ENCODE measurements at regions not wholly inside any gene's neighbourhood (a gene's known extent, or its start where the extent isn't known, plus 50 kb on each side); places are given as distances from the start of the nearest gene placed in this dataset.

GRCh38 chr5:126052120-126052519 is 371.1 kb upstream of the GRAMD2B start:
- intact Hi-C loops (cut with DNase I; ENCODE audit: low total_unique reads) (no loop called here), in situ Hi-C loops (cut with MboI; ENCODE audit: low pct_ligation_motif_present in 1 of 4, low pct_unique_long_range_greater_than_20kb in 1 of 4, low sequenced_read_pairs in 3 of 4) (no loop called here)
- 100% methylated on average over 1 of the region's 1 CpG for WGBS, 2 donors (ENCODE audit: low coverage in 1 of 2)
- no peak overlapping the region for H3K27ac ChIP-seq
- no peak for DNase-seq
- TF ChIP-seq CTCF (IDR thresholded peaks at IDR 0.05), result no peak
- TF ChIP-seq POLR2AphosphoS5 (IDR thresholded peaks at IDR 0.05), result no peak
- no peak for TF ChIP-seq POLR2A (IDR thresholded peaks at IDR 0.05)
- no peak for TF ChIP-seq EP300 (IDR thresholded peaks at IDR 0.05; ENCODE audit: low read depth)
- H3K4me3 ChIP-seq, result no peak overlapping the region
- no peaks in the 10 kb centered on the region for H3K4me1 ChIP-seq
- no peaks in the 10 kb centered on the region for H3K9me3 ChIP-seq
- H3K36me3 ChIP-seq, result no peaks in the 10 kb centered on the region
- no peaks in the 10 kb centered on the region for H3K27me3 ChIP-seq

DNA sequence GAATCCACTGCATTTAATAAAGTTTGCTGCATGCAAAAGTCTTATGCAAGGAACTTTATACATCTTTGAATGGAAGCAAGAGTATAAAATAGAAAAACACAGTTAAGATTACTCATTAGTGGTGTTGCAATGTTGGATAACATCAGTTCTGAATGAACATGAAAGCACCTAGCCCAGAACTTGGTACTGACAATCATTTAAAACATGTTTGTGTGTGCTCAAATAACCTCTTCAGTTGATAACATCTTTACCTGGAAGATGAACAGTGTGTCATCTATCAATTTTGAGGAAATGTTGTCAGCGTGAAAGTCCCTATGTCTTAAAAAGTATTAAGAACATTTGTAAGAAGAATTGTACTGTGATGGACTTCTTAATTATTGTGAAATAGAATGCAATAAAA is 370.4 kb upstream of the GRAMD2B start:
- in situ Hi-C loops (cut with MboI; ENCODE audit: low pct_ligation_motif_present in 1 of 4, low pct_unique_long_range_greater_than_20kb in 1 of 4, low sequenced_read_pairs in 3 of 4), result no loop called here
- Histone ChIP-seq H3K36me3 (no peaks in the 10 kb centered on the region), H3K4me1 (no peaks in the 10 kb centered on the region), H3K27ac (no peak overlapping the region), H3K4me3 (no peak overlapping the region), H3K27me3 (no peaks in the 10 kb centered on the region), H3K9me3 (no peaks in the 10 kb centered on the region)
- WGBS, 2 donors (ENCODE audit: low coverage in 1 of 2), result 90 to 93% methylated on average over 1 of the region's 1 CpG
- no peak for TF ChIP-seq CTCF (IDR thresholded peaks at IDR 0.05)
- no peak for TF ChIP-seq POLR2AphosphoS5 (IDR thresholded peaks at IDR 0.05)
- TF ChIP-seq POLR2A (IDR thresholded peaks at IDR 0.05), result no peak
- no peak for TF ChIP-seq EP300 (IDR thresholded peaks at IDR 0.05; ENCODE audit: low read depth)
- no peak for DNase-seq
- intact Hi-C loops (cut with DNase I; ENCODE audit: low total_unique reads), result no loop called here

DNA sequence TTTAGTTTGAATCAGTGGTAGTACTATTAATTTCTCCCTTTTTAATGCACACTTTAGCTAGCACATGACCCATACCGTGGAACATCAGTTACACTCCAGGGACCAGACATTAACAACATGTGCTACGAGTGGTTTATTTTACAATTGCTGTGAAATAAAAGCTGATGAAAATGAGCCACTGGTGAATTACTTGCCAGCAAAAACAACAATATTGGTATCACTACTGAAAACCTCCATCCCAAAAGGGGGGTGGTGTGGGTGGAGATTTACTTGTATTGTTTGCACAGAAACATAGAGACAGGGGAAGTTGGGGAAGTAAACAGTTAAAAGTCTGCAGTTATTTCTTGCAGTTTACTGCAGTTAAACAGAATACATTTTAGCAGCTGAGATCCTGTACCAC is 369.6 kb upstream of the GRAMD2B start:
- intact Hi-C loops (cut with DNase I; ENCODE audit: low total_unique reads), result no loop called here
- Histone ChIP-seq H3K27ac (no peak overlapping the region), H3K36me3 (no peaks in the 10 kb centered on the region), H3K27me3 (no peaks in the 10 kb centered on the region), H3K4me3 (no peak overlapping the region), H3K4me1 (no peaks in the 10 kb centered on the region), H3K9me3 (peaks cover 0 to 3% of the 10 kb centered on the region in 2 donors)
- no peak for DNase-seq
- TF ChIP-seq POLR2AphosphoS5 (IDR thresholded peaks at IDR 0.05) (no peak), EP300 (IDR thresholded peaks at IDR 0.05; ENCODE audit: low read depth) (no peak), CTCF (IDR thresholded peaks at IDR 0.05) (no peak), POLR2A (IDR thresholded peaks at IDR 0.05) (no peak)
- in situ Hi-C loops (cut with MboI; ENCODE audit: low pct_ligation_motif_present in 1 of 4, low pct_unique_long_range_greater_than_20kb in 1 of 4, low sequenced_read_pairs in 3 of 4), result no loop called here
- WGBS, 2 donors (ENCODE audit: low coverage in 1 of 2), result 62 to 79% methylated on average over 2 of the region's 2 CpGs

DNA sequence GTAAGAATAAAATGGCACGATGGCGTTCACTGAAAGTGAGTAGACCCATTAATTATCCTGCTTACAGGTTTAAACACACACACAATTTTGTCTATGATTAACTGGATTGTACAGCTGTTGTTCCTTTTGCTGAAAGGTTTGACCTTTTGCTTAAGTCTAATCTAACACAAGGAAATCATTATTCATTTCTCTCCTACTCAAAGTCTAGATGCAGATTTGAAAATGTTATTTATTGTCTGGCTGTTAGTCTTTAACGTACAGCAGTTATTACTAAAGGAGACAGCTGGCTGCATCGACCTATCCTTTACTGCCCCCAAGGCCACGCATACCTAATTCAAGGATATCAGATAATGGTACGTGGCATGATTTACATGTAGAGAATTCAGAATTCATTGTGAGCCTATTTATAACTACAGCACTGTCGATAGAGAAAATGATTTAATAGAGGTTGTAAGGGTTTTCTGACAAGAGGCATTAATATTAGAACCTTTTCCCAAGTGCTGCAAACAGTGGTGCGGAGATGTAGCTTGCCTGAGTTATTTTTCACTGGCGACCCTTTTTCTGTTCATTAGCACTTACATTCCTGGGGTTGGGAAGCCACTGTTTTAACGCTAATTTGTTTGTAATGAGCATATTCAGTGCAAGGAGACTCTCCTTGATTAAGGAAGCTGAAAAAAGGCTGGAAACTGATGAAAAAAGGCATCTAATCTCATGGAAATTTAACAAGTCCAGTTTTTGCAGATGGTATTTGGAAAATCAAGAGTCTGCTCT is 368.4 kb upstream of the GRAMD2B start:
- intact Hi-C loops (cut with DNase I; ENCODE audit: low total_unique reads), result no loop called here
- WGBS, 2 donors (ENCODE audit: low coverage in 1 of 2), result 62 to 69% methylated on average over 5 to 10 of the region's 10 CpGs
- no peak for DNase-seq

More for the DNA sequence above, 368.4 kb upstream of the GRAMD2B start:
- Histone ChIP-seq H3K9me3 (peaks cover 0 to 3% of the 10 kb centered on the region in 2 donors), H3K4me1 (no peaks in the 10 kb centered on the region), H3K27me3 (no peaks in the 10 kb centered on the region), H3K36me3 (no peaks in the 10 kb centered on the region), H3K27ac (no peak overlapping the region), H3K4me3 (no peak overlapping the region)
- in situ Hi-C loops (cut with MboI; ENCODE audit: low pct_ligation_motif_present in 1 of 4, low pct_unique_long_range_greater_than_20kb in 1 of 4, low sequenced_read_pairs in 3 of 4), result no loop called here
- no peak for TF ChIP-seq POLR2A (IDR thresholded peaks at IDR 0.05)
- no peak for TF ChIP-seq EP300 (IDR thresholded peaks at IDR 0.05; ENCODE audit: low read depth)
- no peak for TF ChIP-seq POLR2AphosphoS5 (IDR thresholded peaks at IDR 0.05)
- TF ChIP-seq CTCF (IDR thresholded peaks at IDR 0.05), result no peak
